Fibroblast of lung (primary cell): ENCODE measurements at regions not wholly inside any gene's neighbourhood (a gene's known extent, or its start where the extent isn't known, plus 50 kb on each side); places are given as distances from the start of the nearest gene placed in this dataset.

Experiments used
- CTCF ChIP-seq, 2 donors: IDR thresholded peaks in 1 of 2; conservative IDR thresholded peaks in 1 of 2; 1 replicate in 1 of 2; 2 replicates in 1 of 2; pipeline ENCODE4 v1.5.1; 2011 to 2012; ENCODE audit warnings: low read length in 2 of 2, control low read depth in 1 of 2, inconsistent platforms in 1 of 2, low read depth in 1 of 2, mild to moderate bottlenecking in 1 of 2
- EZH2 ChIP-seq: IDR thresholded peaks from 2 replicates; pipeline ENCODE4 v1.5.1; 2012; ENCODE audit warnings: low read length, control low read depth, mild to moderate bottlenecking; ENCODE audit errors: missing control alignments

GRCh38 chr6:11345536-11345935 lies 113.1 kb upstream of the NEDD9 start:
- TF ChIP-seq CTCF (conservative IDR thresholded peaks at IDR 0.05 in 1 of 2, IDR thresholded peaks at IDR 0.05 in 1 of 2; ENCODE audit: low read depth in 1 of 2, low read length in 2 of 2) = no peak
- TF ChIP-seq EZH2 = no peak
